ENCODE measurements at regions not wholly inside any gene's neighbourhood (a gene's known extent, or its start where the extent isn't known, plus 50 kb on each side); places are given as distances from the start of the nearest gene placed in this dataset.
"Not testable (repeated sequence)": the region's sequence is repeated elsewhere in the genome, so short reads cannot be mapped to it uniquely, and the experiment has no call there.

- DNase-seq, result no peak
These were observed 50.6 kb upstream of the FER start for GRCh38 chr5:108696951-108697715.

- DNase-seq, result no peak
These were observed 51.3 kb upstream of the FER start for GRCh38 chr5:108696407-108696806.

GRCh38 chr5:108688485-108688884 lies 59.2 kb upstream of the FER start:
- DNase-seq, result no peak

GRCh38 chr5:108687595-108688200 lies 60.0 kb upstream of the FER start:
- no peak for DNase-seq

- no peak for DNase-seq
These were observed 61.0 kb upstream of the FER start for GRCh38 chr5:108686676-108687075.

GRCh38 chr5:108685448-108686216 lies 62.1 kb upstream of the FER start:
- DNase-seq, result not testable (repeated sequence)

- DNase-seq, result no peak
These were observed 66.4 kb upstream of the FER start for GRCh38 chr5:108681079-108681921.

- no peak for DNase-seq
These were observed 69.6 kb upstream of the FER start for GRCh38 chr5:108678091-108678490.

GRCh38 chr5:108675736-108676135 lies 72.0 kb upstream of the FER start:
- no peak for DNase-seq

- no peak for DNase-seq
These were observed 75.1 kb upstream of the FER start for GRCh38 chr5:108672639-108673038.

GRCh38 chr5:108670591-108671289 lies 77.0 kb upstream of the FER start:
- no peak for DNase-seq

GRCh38 chr5:108669462-108669861 lies 78.2 kb upstream of the FER start:
- DNase-seq, result no peak

- DNase-seq, result no peak
These were observed 86.0 kb upstream of the FER start for GRCh38 chr5:108661590-108662219.

- no peak for DNase-seq
These were observed 86.7 kb upstream of the FER start for GRCh38 chr5:108661024-108661423.

- DNase-seq, result no peak
These were observed 87.4 kb upstream of the FER start for GRCh38 chr5:108660291-108660690.

GRCh38 chr5:108659531-108659930 lies 88.2 kb upstream of the FER start:
- DNase-seq, result no peak

- no peak for DNase-seq
These were observed 91.8 kb upstream of the FER start for GRCh38 chr5:108655750-108656450.

GRCh38 chr5:108654051-108654450 lies 93.6 kb upstream of the FER start:
- DNase-seq, result no peak

GRCh38 chr5:108653201-108653600 lies 94.5 kb upstream of the FER start:
- no peak for DNase-seq

- DNase-seq, result no peak
These were observed 96.7 kb upstream of the FER start for GRCh38 chr5:108650997-108651396.

- no peak for DNase-seq
These were observed 98.1 kb upstream of the FER start for GRCh38 chr5:108649646-108650045.

Measured in stimulated activated CD4-positive, alpha-beta T cell treated with anti-CD3 and anti-CD28 coated beads, Interleukin-2, amount 100 ng/mL, for 48 hours (primary cell).